Activated CD8-positive, alpha-beta T cell treated with anti-CD3 and anti-CD28 coated beads for 36 hours (primary cell): ENCODE measurements at regions not wholly inside any gene's neighbourhood (a gene's known extent, or its start where the extent isn't known, plus 50 kb on each side); places are given as distances from the start of the nearest gene placed in this dataset.

Source experiments
- ATAC-seq: fragments of 200-7000 bp; cut with Tn5 transposase; one replicate; pipeline ENCODE4 v1.10.0; 2021; ENCODE audit warnings: mild to moderate bottlenecking, moderate library complexity
- CTCF ChIA-PET: fragments of 350-600 bp; sonication (Branson Sonifier 250); formaldehyde crosslinking; loops from one replicate; lab custom pipeline; 2021; ENCODE audit warnings: antibody characterized with exemption; lab: Charles Lee
- POLR2A ChIA-PET: fragments of 350-600 bp; sonication (Branson Sonifier 250); formaldehyde crosslinking; loops from one replicate; lab custom pipeline; 2021; ENCODE audit warnings: antibody characterized with exemption; lab: Charles Lee
- DNase-seq: peaks from one replicate; pipeline ENCODE4 v3.0.0-alpha.2; 2020
- H3K27ac Mint-ChIP-seq: one replicate; pipeline ENCODE4 v1.8.0; 2021; ENCODE audit warnings: mild to moderate bottlenecking, mixed read lengths
- H3K27me3 Mint-ChIP-seq: one replicate; pipeline ENCODE4 v1.8.0; 2021; ENCODE audit warnings: mixed read lengths
- H3K36me3 Mint-ChIP-seq: one replicate; pipeline ENCODE4 v1.8.0; 2021; ENCODE audit warnings: low read depth, mixed read lengths
- H3K4me1 Mint-ChIP-seq: one replicate; pipeline ENCODE4 v1.8.0; 2021; ENCODE audit warnings: low read depth, mixed read lengths
- H3K4me3 Mint-ChIP-seq: one replicate; pipeline ENCODE4 v1.8.0; 2021; ENCODE audit warnings: mild to moderate bottlenecking, moderate library complexity, mixed read lengths
- H3K9me3 Mint-ChIP-seq: one replicate; pipeline ENCODE4 v1.8.0; 2021; ENCODE audit warnings: mixed read lengths
- intact Hi-C: fragments of 100-400 bp; cut with micrococcal nuclease; formaldehyde crosslinking; loops from one replicate; pipeline ENCODE4 v1.10.0; 2022
- TF ChIP-seq, protein P1 (sequence below): fragments of 200-600 bp; IDR thresholded peaks from one replicate; pipeline ENCODE4 v1.8.0; 2022; ENCODE audit warnings: antibody characterized with exemption, mild to moderate bottlenecking

DNA sequence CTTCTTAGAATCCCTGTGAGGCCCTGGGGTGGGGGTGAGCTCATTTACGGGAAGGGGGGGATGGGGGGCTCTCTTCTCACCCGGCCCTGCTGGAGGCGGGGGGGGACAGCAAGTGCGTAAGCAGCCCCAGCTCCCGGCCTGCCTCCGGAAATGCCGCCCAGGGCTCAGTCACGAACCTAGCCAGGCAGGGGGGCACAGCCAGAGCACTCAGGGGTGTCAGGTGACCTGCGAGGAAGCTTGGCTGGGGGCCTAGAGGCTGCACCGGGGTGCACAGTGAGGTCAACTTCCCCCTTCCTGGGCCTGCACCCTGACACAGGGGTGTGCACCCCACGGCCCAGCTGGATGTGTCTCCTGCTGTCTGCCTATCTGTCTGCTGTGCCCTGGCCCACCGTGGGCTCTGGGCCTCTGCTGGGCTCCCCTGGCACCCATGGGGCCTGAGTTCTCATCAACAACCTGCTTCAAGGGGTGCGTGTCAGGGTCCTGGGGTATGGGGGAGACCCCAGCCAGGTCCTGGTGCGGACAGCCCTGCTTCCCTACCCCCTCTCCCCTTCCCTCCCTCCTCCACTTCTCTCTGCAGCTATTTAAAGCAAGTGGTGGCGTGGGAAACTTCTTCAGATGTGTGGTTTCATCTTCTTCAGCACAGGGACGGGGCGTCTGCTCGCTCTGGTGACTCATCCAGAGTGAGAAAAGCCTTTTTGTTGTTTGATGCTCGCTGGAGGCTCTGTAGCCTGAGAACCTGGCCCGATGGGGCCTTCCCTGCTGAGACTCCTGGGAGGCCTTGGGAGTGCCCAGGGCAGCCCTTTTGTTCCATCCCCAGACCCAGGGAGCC lies 92.5 kb upstream of the RUNX3 start:
- Mint-ChIP-seq H3K27me3 (no peaks in the 10 kb centered on the region), H3K36me3 (peaks cover 5% of the 10 kb centered on the region), H3K4me3 (peak overlapping the region; percentile 75), H3K27ac (peak overlapping the region; percentile 94), H3K9me3 (peaks cover 3% of the 10 kb centered on the region), H3K4me1 (peaks cover 91% of the 10 kb centered on the region)
- peak; percentile 84 for ATAC-seq
- intact Hi-C loops: no loop called here
- POLR2A ChIA-PET: interaction anchor here (0.7 to 10.6 kb wide), 21 partner anchors 8 to 520 kb away, joined by 3 to 172 read pairs (median 7); partner anchors contain the start of genes RCAN3 and RUNX3
- CTCF ChIA-PET: interaction anchor here (0.8 to 4.0 kb wide), 15 partner anchors 9 to 90 kb away, joined by 3 to 24 read pairs (median 4); no protein-coding TSS in a partner anchor
- TF ChIP-seq, protein P1, sequence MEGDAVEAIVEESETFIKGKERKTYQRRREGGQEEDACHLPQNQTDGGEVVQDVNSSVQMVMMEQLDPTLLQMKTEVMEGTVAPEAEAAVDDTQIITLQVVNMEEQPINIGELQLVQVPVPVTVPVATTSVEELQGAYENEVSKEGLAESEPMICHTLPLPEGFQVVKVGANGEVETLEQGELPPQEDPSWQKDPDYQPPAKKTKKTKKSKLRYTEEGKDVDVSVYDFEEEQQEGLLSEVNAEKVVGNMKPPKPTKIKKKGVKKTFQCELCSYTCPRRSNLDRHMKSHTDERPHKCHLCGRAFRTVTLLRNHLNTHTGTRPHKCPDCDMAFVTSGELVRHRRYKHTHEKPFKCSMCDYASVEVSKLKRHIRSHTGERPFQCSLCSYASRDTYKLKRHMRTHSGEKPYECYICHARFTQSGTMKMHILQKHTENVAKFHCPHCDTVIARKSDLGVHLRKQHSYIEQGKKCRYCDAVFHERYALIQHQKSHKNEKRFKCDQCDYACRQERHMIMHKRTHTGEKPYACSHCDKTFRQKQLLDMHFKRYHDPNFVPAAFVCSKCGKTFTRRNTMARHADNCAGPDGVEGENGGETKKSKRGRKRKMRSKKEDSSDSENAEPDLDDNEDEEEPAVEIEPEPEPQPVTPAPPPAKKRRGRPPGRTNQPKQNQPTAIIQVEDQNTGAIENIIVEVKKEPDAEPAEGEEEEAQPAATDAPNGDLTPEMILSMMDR: no peak
- DNase-seq: peak; percentile 99

GRCh38 chr1:25021591-25022215 lies 91.6 kb upstream of the RUNX3 start:
- H3K4me3 Mint-ChIP-seq: no peak overlapping the region
- ChIA-PET CTCF (interaction anchor here (0.8 to 4.0 kb wide), 10 partner anchors 8 to 89 kb away, joined by 3 to 24 read pairs (median 4); no protein-coding TSS in a partner anchor), POLR2A (interaction anchor here (0.7 to 10.6 kb wide), 19 partner anchors 7 to 97 kb away, joined by 3 to 172 read pairs (median 8); no protein-coding TSS in a partner anchor)
- H3K4me1 Mint-ChIP-seq: peaks cover 88% of the 10 kb centered on the region
- H3K27ac Mint-ChIP-seq: peak overlapping the region; percentile 94
- no peak for DNase-seq
- H3K9me3 Mint-ChIP-seq: peaks cover 3% of the 10 kb centered on the region
- TF ChIP-seq, protein P1: no peak
- peaks cover 5% of the 10 kb centered on the region for H3K36me3 Mint-ChIP-seq
- H3K27me3 Mint-ChIP-seq: no peaks in the 10 kb centered on the region
- intact Hi-C loops: no loop called here
- no peak for ATAC-seq

- peak overlapping the region; percentile 94 for H3K27ac Mint-ChIP-seq
- intact Hi-C loops: no loop called here
- peak; percentile 55 for DNase-seq
- H3K9me3 Mint-ChIP-seq: peaks cover 3% of the 10 kb centered on the region
- TF ChIP-seq, protein P1: no peak
- ATAC-seq: no peak
- H3K4me1 Mint-ChIP-seq: peaks cover 83% of the 10 kb centered on the region
- CTCF ChIA-PET: interaction anchor here (3.6 to 4.0 kb wide), 2 partner anchors 16 to 55 kb away, joined by 21 to 24 read pairs; no protein-coding TSS in a partner anchor
- H3K36me3 Mint-ChIP-seq: peaks cover 5% of the 10 kb centered on the region
- H3K27me3 Mint-ChIP-seq: no peaks in the 10 kb centered on the region
- no peak overlapping the region for H3K4me3 Mint-ChIP-seq
- POLR2A ChIA-PET: interaction anchor here (0.8 to 10.6 kb wide), 8 partner anchors 9 to 63 kb away, joined by 3 to 172 read pairs (median 11); no protein-coding TSS in a partner anchor
Measured at GRCh38 chr1:25020851-25021590, 90.9 kb upstream of the RUNX3 start.

DNA sequence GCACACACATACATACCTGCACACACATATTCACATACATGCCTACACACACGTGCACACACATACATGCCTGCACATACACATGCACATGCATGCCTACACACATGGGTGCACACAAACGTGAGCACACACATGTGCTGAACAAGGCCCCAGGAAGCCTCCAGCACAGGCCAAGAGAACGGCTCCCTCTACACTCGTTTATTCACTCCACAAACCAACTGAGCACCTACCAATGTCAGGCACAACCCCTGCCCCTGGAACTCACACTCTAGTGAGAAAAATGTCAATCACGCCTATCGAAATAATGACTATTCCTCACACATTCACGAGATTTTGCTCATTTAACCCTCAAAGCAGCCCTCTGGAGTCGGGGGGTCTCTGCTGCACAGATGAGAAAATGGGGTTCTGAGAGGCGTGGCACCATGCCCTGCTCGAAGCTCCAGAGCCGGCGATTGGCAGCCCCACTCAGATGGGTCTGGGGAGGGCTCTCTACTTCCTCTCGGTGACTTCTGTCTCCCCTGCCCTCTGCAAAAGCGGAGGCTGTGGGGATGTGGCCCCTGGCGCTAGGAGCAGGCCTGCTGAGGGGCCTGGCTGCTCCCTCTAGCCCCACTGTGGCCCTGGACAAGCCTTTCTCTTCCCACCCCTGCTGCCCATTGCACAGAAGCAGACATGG lies 90.2 kb upstream of the RUNX3 start:
- ChIA-PET POLR2A (interaction anchor here (0.8 to 10.6 kb wide), 7 partner anchors 9 to 56 kb away, joined by 3 to 172 read pairs (median 12); no protein-coding TSS in a partner anchor), CTCF (interaction anchor here (3.6 kb wide), 1 partner anchor 17 kb away, joined by 21 read pairs; no protein-coding TSS in a partner anchor)
- Mint-ChIP-seq H3K4me3 (no peak overlapping the region), H3K4me1 (peaks cover 80% of the 10 kb centered on the region), H3K9me3 (peaks cover 3% of the 10 kb centered on the region), H3K36me3 (peaks cover 5% of the 10 kb centered on the region), H3K27me3 (no peaks in the 10 kb centered on the region), H3K27ac (peak overlapping the region; percentile 94)
- ATAC-seq: no peak
- intact Hi-C loops: no loop called here
- no peak for DNase-seq
- TF ChIP-seq, protein P1: no peak
